ENCODE measurements at regions not wholly inside any gene's neighbourhood (a gene's known extent, or its start where the extent isn't known, plus 50 kb on each side); places are given as distances from the start of the nearest gene placed in this dataset.

DNA sequence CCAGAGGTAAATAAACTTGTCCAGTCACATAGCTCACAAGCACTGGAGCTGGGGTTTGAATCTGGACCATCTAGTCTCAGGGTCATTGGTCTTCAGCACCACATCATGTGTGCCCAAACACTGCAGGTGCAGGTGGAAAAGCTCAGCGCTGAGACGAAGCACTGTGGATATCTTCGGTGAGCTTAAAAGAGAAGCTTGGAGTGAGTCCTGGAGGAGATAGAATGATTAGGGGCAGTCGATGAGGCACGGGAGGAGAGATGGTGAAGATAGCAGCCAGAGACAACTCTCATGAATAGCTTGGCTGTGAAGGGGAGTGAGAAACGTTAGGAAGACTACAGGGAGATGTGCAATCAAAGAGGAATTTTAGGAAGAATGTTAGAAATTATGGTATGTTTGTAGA, 389.3 kb downstream of the FGF9 start:
- no peak overlapping the region for H2AFZ ChIP-seq
- H3K4me2 ChIP-seq: no peak overlapping the region
- POLR2A ChIA-PET (ENCODE audit: unreplicated experiment): no interaction called here
- no peaks in the 10 kb centered on the region for H4K20me1 ChIP-seq (ENCODE audit: insufficient read depth)
- no peaks in the 10 kb centered on the region for H3K79me2 ChIP-seq (ENCODE audit: low read depth)
- H3K36me3 ChIP-seq (ENCODE audit: low read depth): no peaks in the 10 kb centered on the region
- DNase-seq: no peak
- H3K27me3 ChIP-seq (ENCODE audit: insufficient read depth, low read depth): peaks cover 26% of the 10 kb centered on the region; the same call in 1 of the 2 replicates
- H3K9me2 ChIP-seq (ENCODE audit: insufficient read depth): no peaks in the 10 kb centered on the region
- no TSS peak for BruUV-seq (replicated peaks)
- intact Hi-C loops (cut with micrococcal nuclease; ENCODE audit: unreplicated experiment): no loop called here
- CTCF ChIA-PET: no interaction called here
- no peaks in the 10 kb centered on the region for H3K4me1 ChIP-seq (replicated peaks; ENCODE audit: insufficient read depth)
- no peaks in the 10 kb centered on the region for H3F3A ChIP-seq (ENCODE audit: insufficient read depth, low read depth)
- no peaks in the 10 kb centered on the region for H3K9me3 ChIP-seq (ENCODE audit: insufficient read depth, low read depth)
- H3K4me3 ChIP-seq: no peak overlapping the region
- TF ChIP-seq EZH2 (IDR thresholded peaks at IDR 0.05; ENCODE audit: low read depth) (no peak), CTCF (conservative IDR thresholded peaks at IDR 0.05) (no peak)
- no peak overlapping the region for H3K27ac ChIP-seq

- intact Hi-C loops (cut with micrococcal nuclease; ENCODE audit: unreplicated experiment): no loop called here
- TF ChIP-seq EZH2 (IDR thresholded peaks at IDR 0.05; ENCODE audit: low read depth) (no peak), CTCF (conservative IDR thresholded peaks at IDR 0.05) (no peak)
- H3F3A ChIP-seq (ENCODE audit: insufficient read depth, low read depth): no peaks in the 10 kb centered on the region
- no peaks in the 10 kb centered on the region for H3K36me3 ChIP-seq (ENCODE audit: low read depth)
- no peaks in the 10 kb centered on the region for H4K20me1 ChIP-seq (ENCODE audit: insufficient read depth)
- CTCF ChIA-PET: no interaction called here
- BruUV-seq (replicated peaks): no TSS peak
- no peaks in the 10 kb centered on the region for H3K9me2 ChIP-seq (ENCODE audit: insufficient read depth)
- no peaks in the 10 kb centered on the region for H3K4me1 ChIP-seq (replicated peaks; ENCODE audit: insufficient read depth)
- H2AFZ ChIP-seq: no peak overlapping the region
- H3K9me3 ChIP-seq (ENCODE audit: insufficient read depth, low read depth): no peaks in the 10 kb centered on the region
- no peaks in the 10 kb centered on the region for H3K79me2 ChIP-seq (ENCODE audit: low read depth)
- H3K27ac ChIP-seq: no peak overlapping the region
- DNase-seq: no peak
- H3K4me2 ChIP-seq: no peak overlapping the region
- H3K27me3 ChIP-seq (ENCODE audit: insufficient read depth, low read depth): peaks cover 25% of the 10 kb centered on the region; the same call in 1 of the 2 replicates
- POLR2A ChIA-PET (ENCODE audit: unreplicated experiment): no interaction called here
- no peak overlapping the region for H3K4me3 ChIP-seq
Observed at GRCh38 chr13:22061371-22061805, 390.5 kb downstream of the FGF9 start.

- Histone ChIP-seq H3K27ac (no peak overlapping the region), H2AFZ (no peak overlapping the region), H3K9me2 (ENCODE audit: insufficient read depth) (no peaks in the 10 kb centered on the region), H3K27me3 (ENCODE audit: insufficient read depth, low read depth) (peaks cover 20% of the 10 kb centered on the region; the same call in 1 of the 2 replicates), H3K36me3 (ENCODE audit: low read depth) (no peaks in the 10 kb centered on the region), H4K20me1 (ENCODE audit: insufficient read depth) (no peaks in the 10 kb centered on the region), H3F3A (ENCODE audit: insufficient read depth, low read depth) (no peaks in the 10 kb centered on the region), H3K4me3 (no peak overlapping the region), H3K4me2 (no peak overlapping the region), H3K4me1 (replicated peaks; ENCODE audit: insufficient read depth) (no peaks in the 10 kb centered on the region), H3K9me3 (ENCODE audit: insufficient read depth, low read depth) (no peaks in the 10 kb centered on the region), H3K79me2 (ENCODE audit: low read depth) (no peaks in the 10 kb centered on the region)
- POLR2A ChIA-PET (ENCODE audit: unreplicated experiment): no interaction called here
- BruUV-seq (replicated peaks): no TSS peak
- CTCF ChIA-PET: no interaction called here
- no peak for TF ChIP-seq EZH2 (IDR thresholded peaks at IDR 0.05; ENCODE audit: low read depth)
- no peak for TF ChIP-seq CTCF (conservative IDR thresholded peaks at IDR 0.05)
- intact Hi-C loops (cut with micrococcal nuclease; ENCODE audit: unreplicated experiment): no loop called here
- no peak for DNase-seq
Observed at GRCh38 chr13:22061806-22062391, 391.0 kb downstream of the FGF9 start.
